ENCODE measurements at regions not wholly inside any gene's neighbourhood (a gene's known extent, or its start where the extent isn't known, plus 50 kb on each side); places are given as distances from the start of the nearest gene placed in this dataset.

GRCh38 chr2:107259408-107260195 lies 373.6 kb upstream of the ST6GAL2 start:
- no peaks in the 10 kb centered on the region for H3K36me3 ChIP-seq (replicated peaks in 1 of 2; ENCODE audit: control extremely low read depth in 1 of 2, control insufficient read depth in 1 of 2, extremely low read depth in 1 of 2, insufficient read depth in 2 of 2, low read length in 1 of 2)
- no peak overlapping the region for H3K27ac Mint-ChIP-seq
- no peaks in the 10 kb centered on the region for H3K79me2 ChIP-seq (ENCODE audit: control insufficient read depth, insufficient read depth, low read length)
- H3K27me3 Mint-ChIP-seq, result no peaks in the 10 kb centered on the region
- peaks cover 0 to 3% (median 0%) of the 10 kb centered on the region in 3 donors for H3K9me3 ChIP-seq (ENCODE audit: control extremely low read depth in 1 of 3, control insufficient read depth in 2 of 3, insufficient read depth in 1 of 3, low read length in 2 of 3)
- ATAC-seq (ENCODE audit: low read depth), result no peak
- H3K4me3 ChIP-seq (ENCODE audit: control extremely low read depth in 1 of 5, extremely low read depth in 1 of 5, insufficient read depth in 1 of 5, low read depth in 2 of 5, low read length in 4 of 5), result no peak overlapping the region
- TF ChIP-seq EZH2 (IDR thresholded peaks at IDR 0.05; ENCODE audit: borderline replicate concordance, insufficient read depth, low read depth, low read length, poor library complexity, severe bottlenecking), result no peak
- TF ChIP-seq CTCF (IDR thresholded peaks at IDR 0.05), result no peak
- no peaks in the 10 kb centered on the region for H3K4me1 ChIP-seq (ENCODE audit: control insufficient read depth in 2 of 2, insufficient read depth in 2 of 2, low read length in 2 of 2)
- H3K4me3 Mint-ChIP-seq, result no peak overlapping the region
- H3K9me3 Mint-ChIP-seq (ENCODE audit: insufficient read depth), result no peaks in the 10 kb centered on the region
- WGBS (ENCODE audit: insufficient coverage), result 76% methylated on average over 4 of the region's 4 CpGs
- POLR2A ChIA-PET, result no interaction called here
- no peak overlapping the region for H2AFZ ChIP-seq (ENCODE audit: insufficient read depth, low read depth, low read length, poor library complexity, severe bottlenecking)
- DNase-seq, result no peak
- intact Hi-C loops (cut with micrococcal nuclease), result no loop called here
- no peak overlapping the region for H3K27ac ChIP-seq (ENCODE audit: low read length in 2 of 2)
- no peak overlapping the region for H3K9ac ChIP-seq (ENCODE audit: low read length)
- H3K4me2 ChIP-seq (replicated peaks; ENCODE audit: low read depth, low read length, poor library complexity, severe bottlenecking), result no peak overlapping the region
- no peaks in the 10 kb centered on the region for H4K20me1 ChIP-seq (ENCODE audit: control insufficient read depth, insufficient read depth, low read length, poor library complexity, severe bottlenecking)
- no peaks in the 10 kb centered on the region for H3K27me3 ChIP-seq (replicated peaks in 1 of 4; ENCODE audit: control extremely low read depth in 1 of 4, control insufficient read depth in 3 of 4, insufficient read depth in 4 of 4, low read length in 3 of 4)
- CTCF ChIA-PET, result no interaction called here
- H3K4me1 Mint-ChIP-seq, result no peaks in the 10 kb centered on the region

GRCh38 chr2:107263628-107264027 lies 377.7 kb upstream of the ST6GAL2 start:
- no peaks in the 10 kb centered on the region for H3K9me3 Mint-ChIP-seq (ENCODE audit: insufficient read depth)
- H3K27me3 Mint-ChIP-seq, result no peaks in the 10 kb centered on the region
- WGBS (ENCODE audit: insufficient coverage), result 100% methylated on average over 2 of the region's 3 CpGs
- no peaks in the 10 kb centered on the region for H3K4me1 Mint-ChIP-seq
- TF ChIP-seq CTCF (IDR thresholded peaks at IDR 0.05), result no peak
- TF ChIP-seq EZH2 (IDR thresholded peaks at IDR 0.05; ENCODE audit: borderline replicate concordance, insufficient read depth, low read depth, low read length, poor library complexity, severe bottlenecking), result no peak
- Histone ChIP-seq H2AFZ (ENCODE audit: insufficient read depth, low read depth, low read length, poor library complexity, severe bottlenecking) (no peak overlapping the region), H3K36me3 (replicated peaks in 1 of 2; ENCODE audit: control extremely low read depth in 1 of 2, control insufficient read depth in 1 of 2, extremely low read depth in 1 of 2, insufficient read depth in 2 of 2, low read length in 1 of 2) (no peaks in the 10 kb centered on the region), H3K79me2 (ENCODE audit: control insufficient read depth, insufficient read depth, low read length) (no peaks in the 10 kb centered on the region), H3K27ac (ENCODE audit: low read length in 2 of 2) (no peak overlapping the region), H3K9me3 (ENCODE audit: control extremely low read depth in 1 of 3, control insufficient read depth in 2 of 3, insufficient read depth in 1 of 3, low read length in 2 of 3) (peaks cover 0 to 5% (median 0%) of the 10 kb centered on the region in 3 donors), H3K4me1 (ENCODE audit: control insufficient read depth in 2 of 2, insufficient read depth in 2 of 2, low read length in 2 of 2) (no peaks in the 10 kb centered on the region), H3K4me3 (ENCODE audit: control extremely low read depth in 1 of 5, extremely low read depth in 1 of 5, insufficient read depth in 1 of 5, low read depth in 2 of 5, low read length in 4 of 5) (no peak overlapping the region), H4K20me1 (ENCODE audit: control insufficient read depth, insufficient read depth, low read length, poor library complexity, severe bottlenecking) (no peaks in the 10 kb centered on the region), H3K9ac (ENCODE audit: low read length) (no peak overlapping the region), H3K4me2 (replicated peaks; ENCODE audit: low read depth, low read length, poor library complexity, severe bottlenecking) (no peak overlapping the region), H3K27me3 (replicated peaks in 1 of 4; ENCODE audit: control extremely low read depth in 1 of 4, control insufficient read depth in 3 of 4, insufficient read depth in 4 of 4, low read length in 3 of 4) (no peaks in the 10 kb centered on the region)
- ChIA-PET POLR2A (no interaction called here), CTCF (no interaction called here)
- no peak overlapping the region for H3K27ac Mint-ChIP-seq
- ATAC-seq (ENCODE audit: low read depth) (no peak), DNase-seq (no peak)
- H3K4me3 Mint-ChIP-seq, result no peak overlapping the region
- intact Hi-C loops (cut with micrococcal nuclease), result no loop called here

All from B cell (primary cell).